GM18868 (cell line): ENCODE measurements at regions not wholly inside any gene's neighbourhood (a gene's known extent, or its start where the extent isn't known, plus 50 kb on each side); places are given as distances from the start of the nearest gene placed in this dataset.

Source experiments
- ATAC-seq: cut with Tn5 transposase; IDR thresholded peaks from one replicate; pipeline ENCODE4 v1.9.1; 2021; ENCODE audit warnings: mild to moderate bottlenecking, moderate library complexity; ENCODE audit not compliant: unreplicated experiment

GRCh38 chr10:8227246-8227645, 172.8 kb downstream of the GATA3 start:
- no peak for ATAC-seq

GRCh38 chr10:8229153-8229552, 174.7 kb downstream of the GATA3 start:
- no peak for ATAC-seq

GRCh38 chr10:8230902-8231301, 176.4 kb downstream of the GATA3 start:
- no peak for ATAC-seq

DNA sequence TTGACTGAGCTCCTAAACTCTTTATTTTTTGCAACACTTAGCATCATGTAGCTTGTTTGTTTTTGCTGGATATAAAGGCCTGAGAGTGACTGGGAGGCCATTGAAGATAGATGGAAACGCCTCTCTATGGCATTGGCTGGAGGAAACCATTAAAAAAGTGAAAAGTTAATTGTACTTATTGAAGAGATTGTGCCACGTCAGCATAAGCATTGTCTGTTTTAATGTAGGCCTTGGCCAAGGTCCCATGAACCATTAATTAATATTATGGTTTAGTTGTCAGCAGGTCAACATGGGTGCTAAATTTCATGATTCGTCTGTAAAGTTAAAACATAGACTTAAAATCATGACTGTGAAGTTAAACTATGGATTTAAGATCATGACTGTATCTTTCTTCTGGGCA, 178.6 kb downstream of the GATA3 start:
- ATAC-seq: no peak

GRCh38 chr10:8233832-8234259, 179.4 kb downstream of the GATA3 start:
- ATAC-seq: no peak

GRCh38 chr10:8235253-8236027, 181.0 kb downstream of the GATA3 start:
- ATAC-seq: no peak

DNA sequence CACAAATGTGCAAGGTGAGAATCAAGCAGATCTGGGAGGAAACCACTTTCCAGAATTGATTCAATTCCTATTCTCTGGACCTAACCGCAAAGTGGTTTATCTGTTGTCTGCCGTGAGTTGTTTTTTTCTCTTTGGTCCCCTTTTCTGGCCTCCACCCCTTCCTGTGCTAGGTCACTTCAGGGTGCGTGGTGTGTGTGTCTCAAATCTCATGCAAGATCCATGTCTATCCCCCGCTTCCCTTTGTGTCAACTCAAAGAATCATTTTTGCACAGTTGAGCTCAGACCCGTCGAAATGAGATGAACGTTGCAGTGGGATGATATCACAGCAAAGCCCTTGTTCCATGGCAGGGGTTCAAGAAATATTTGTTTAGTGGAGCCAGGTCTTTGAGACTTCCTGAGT, 184.5 kb downstream of the GATA3 start:
- ATAC-seq: no peak

DNA sequence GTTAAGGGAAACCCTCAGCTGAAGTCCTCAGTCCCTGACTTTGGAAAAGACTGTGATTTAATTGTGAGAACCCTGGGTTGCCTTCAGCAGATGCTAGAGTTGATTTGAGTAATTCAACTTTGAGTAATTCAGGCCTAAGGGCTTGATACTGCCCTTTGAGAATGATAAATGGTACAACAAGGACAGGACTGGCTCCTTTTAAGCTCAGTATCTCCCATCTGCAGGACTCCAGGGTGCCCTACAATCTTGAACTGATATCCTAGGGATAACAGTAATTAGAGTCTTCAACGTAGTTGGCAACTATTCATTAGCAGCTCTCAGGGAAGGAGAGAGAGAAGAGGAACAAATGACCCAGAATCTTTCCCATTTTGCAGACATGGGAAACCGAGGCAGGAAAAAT, 186.4 kb downstream of the GATA3 start:
- ATAC-seq: no peak

- no peak for ATAC-seq
Measured at GRCh38 chr10:8242295-8242872, 187.9 kb downstream of the GATA3 start.

DNA sequence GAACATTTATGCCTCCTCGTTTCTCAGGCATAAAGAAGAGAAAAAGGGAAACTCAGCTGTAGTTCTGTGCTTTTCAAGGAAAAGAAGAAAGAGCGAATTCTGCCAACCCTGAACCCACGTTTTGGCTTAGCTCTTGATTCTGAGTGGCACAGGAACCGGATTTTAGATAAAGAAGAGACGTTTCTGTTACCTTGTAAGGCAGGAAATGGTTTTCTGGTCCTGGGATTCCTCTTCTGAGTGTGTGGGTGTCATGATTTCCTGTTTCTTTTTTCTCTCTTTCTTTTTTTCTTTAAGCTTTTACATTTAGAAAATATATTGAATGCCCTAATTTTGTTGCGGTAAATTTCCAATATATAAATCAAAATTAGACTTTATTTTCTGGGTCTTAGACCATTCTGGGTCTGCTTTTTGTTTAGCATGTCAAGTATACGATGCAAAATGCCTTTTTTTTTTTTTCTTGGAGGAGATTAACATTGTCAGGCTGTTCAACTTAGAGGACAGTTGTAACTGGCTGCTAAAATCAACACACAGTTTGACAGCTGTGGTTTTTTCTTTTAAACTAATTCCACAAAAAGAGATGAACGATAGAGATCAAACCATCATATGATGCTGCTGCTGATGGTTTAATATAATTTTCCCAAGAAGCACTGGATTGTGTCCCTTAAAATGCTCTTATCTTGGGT, 190.8 kb downstream of the GATA3 start:
- peak; percentile 71 for ATAC-seq

DNA sequence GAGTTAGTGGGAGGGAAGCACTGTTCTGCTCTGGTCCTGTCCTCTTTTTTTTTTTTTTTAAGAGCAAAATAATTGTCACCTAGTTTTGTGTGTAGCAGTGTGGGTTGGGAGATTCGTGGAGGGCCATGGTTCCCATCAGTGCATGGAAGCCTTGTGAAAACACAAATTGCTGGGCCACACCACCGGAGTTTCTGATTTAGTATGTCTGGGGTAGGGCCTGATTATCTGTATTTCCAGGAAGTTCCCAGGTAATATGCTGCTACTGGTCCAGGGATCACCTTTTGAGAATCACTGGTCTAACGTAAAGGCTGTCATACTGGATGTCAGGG, 191.3 kb downstream of the GATA3 start:
- no peak for ATAC-seq

DNA sequence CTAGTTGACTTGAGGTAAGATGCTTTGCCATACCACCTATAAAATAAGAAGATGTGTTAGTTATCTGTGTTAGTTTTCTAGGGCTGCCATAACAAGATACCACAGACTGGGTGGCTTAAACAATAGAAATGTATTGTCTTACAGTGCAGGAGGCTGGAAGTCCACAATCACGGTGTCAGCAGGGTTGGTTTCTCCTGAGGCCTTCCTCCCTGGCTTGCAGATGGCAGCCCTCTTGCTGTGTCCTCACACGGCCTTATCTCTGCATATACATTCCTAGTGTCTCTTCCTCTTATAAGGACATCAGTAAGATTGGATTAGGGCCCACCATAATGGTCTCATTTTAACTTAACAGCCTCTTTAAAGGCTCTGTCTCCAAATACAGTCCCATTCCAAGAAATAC, 192.1 kb downstream of the GATA3 start:
- no peak for ATAC-seq

GRCh38 chr10:8247191-8247590, 192.7 kb downstream of the GATA3 start:
- no peak for ATAC-seq

DNA sequence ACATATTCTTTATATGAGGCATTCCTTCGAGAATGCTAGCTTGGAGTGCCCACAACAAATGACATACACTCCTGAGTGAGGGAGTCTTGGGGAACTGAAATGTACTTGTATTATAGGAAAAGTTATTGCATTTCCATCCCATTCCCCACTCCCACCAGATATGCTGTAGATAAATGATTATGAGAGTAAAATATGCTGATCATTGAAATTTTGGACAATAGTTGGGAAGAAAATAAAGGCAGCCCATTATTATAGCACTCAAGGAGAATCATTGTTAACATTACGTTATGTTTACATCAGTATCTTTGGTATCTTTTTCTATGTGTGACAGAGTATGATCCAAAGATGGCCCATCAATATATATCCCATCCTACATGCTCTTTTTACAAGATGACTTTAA, 194.4 kb downstream of the GATA3 start:
- no peak for ATAC-seq

DNA sequence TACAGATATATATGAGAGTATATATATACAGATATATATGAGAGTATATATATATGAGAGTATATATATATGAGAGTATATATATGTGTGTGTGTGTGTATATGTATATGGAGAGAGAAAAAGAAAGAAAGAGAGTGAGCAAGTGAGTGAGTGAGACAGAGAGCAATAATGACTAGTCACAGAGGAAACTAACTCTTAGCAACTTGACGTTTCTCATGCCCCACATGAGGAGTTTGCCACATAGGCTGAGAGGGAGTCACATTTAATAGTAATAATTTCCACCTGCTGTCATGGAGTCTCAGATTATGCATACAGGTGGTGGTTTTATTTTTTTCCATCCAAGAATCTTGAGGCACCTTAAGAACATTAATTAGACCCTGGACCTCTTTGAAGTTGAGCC, 199.9 kb downstream of the GATA3 start:
- ATAC-seq: no peak

DNA sequence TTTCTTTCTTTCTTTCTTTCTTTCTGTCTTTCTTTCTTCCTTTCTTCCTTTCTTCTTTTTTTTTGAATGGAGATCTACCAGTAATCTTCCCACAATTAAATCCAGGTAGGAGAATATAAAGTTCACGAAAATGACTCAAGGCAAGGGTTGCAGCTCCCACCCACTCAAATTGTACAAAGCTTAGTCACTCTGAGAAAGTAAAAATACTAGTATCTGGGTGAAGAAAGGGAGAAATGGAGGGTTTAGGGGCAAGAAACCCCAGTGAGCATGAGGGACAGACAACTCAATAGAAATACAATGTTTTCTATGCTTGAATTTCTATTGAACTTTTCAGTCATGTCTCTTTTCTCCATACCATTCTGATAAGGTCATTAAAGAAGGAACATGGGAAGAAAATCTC, 200.8 kb downstream of the GATA3 start:
- ATAC-seq: no peak

DNA sequence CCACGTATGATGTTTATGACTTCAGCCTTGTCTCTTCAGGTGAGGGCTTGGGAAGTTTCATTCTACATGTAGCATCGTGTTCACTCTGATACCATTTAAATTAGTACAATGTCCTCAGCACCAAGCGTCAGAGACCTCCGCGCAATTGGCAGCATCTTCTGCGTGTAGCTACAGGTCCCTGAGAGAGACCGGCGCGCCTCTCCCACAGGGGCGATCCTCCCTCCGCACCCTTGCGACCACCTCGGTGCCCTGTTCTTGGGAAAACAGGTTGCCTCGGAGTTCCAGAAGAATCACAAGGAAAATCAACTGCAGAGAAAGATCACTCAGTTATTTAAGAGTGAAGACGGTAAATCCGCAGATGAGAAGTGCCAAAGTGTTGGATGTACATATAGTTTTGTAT, 206.2 kb downstream of the GATA3 start:
- ATAC-seq: no peak

DNA sequence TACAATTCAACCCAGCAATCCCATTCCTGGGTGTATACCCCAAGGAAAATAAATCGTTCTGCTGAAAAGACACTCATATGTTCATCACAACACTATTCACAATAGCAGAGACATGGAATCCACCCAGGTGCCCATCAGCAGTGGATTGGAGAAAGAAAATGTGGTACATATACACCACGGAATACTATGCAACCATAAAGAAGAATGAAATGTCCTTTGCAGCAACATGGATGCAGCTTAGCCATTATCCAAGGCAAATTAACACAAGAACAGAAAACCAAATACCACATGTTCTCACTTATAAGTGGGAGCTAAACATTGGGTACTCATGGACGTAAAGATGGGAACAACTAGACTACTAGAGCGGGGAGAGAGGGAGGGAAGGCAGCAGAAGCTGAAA, 207.8 kb downstream of the GATA3 start:
- ATAC-seq: no peak

DNA sequence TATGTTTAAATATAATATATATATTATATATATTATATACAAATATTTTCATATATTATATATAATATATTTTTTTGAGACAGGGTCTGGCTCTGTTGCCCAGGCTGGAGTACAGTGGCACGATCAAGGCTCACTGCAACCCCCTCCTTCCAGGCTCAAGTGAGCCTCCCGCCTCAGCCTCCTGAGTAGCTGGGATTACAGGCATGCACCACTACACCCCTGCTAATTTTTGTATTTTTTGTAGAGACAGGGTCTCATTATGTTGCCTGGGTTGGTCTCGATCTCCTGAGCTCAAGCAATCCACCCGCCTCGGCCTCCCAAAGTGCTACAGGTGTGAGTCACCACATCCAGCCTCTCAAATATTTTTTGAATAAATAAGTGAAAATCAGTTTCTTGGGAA, 215.5 kb downstream of the GATA3 start:
- ATAC-seq: no peak

- no peak for ATAC-seq
Measured at GRCh38 chr10:8272794-8273425, 218.4 kb downstream of the GATA3 start.

DNA sequence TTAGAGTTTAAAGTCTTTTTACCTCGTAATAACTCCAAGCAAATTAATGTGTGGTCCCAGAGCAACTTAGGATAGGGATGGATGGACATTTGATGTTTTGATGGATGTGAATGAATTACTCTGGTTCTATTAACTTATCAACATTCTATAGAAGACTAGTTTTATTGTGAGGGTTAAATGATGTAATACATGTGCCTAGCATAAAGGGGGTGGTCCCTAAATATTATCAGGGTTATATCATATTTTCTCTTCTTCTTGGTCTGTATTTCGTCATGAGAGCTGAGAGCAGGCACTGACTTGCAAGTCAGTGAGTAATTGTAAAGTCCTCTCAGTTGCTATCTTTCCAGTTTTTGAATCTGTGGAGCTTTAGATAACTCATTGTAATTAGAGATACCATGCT, 219.3 kb downstream of the GATA3 start:
- ATAC-seq: no peak

GRCh38 chr10:8275911-8276310, 221.4 kb downstream of the GATA3 start:
- no peak for ATAC-seq
